K562 (cell line): ENCODE measurements at regions not wholly inside any gene's neighbourhood (a gene's known extent, or its start where the extent isn't known, plus 50 kb on each side); places are given as distances from the start of the nearest gene placed in this dataset.

Source experiments
- ATAC-seq: fragments of 200-7000 bp; cut with Tn5 transposase; 3 replicates; pipeline ENCODE4 v1.9.1; 2020; ENCODE audit warnings: moderate library complexity
- BruUV-seq: library from RNA; stranded (reverse); fragments of 400-500 nt; replicated peaks from 2 replicates; lab custom pipeline; 2021; lab: Mats Ljungman, UMichigan
- CTCF ChIA-PET: fragments of 300-600 bp; formaldehyde crosslinking; extraction: SDS; loops from one replicate; lab custom pipeline; 2021; ENCODE audit warnings: low intra/inter-chr PET ratio; lab: Yijun Ruan, JAX
- POLR2A ChIA-PET: fragments of 300-600, 350-650 bp; sonication (Branson Sonifier 250); formaldehyde crosslinking; extraction: SDS; loops from one replicate; lab custom pipeline; 2021; ENCODE audit warnings: antibody characterized with exemption, inconsistent platforms; lab: Yijun Ruan, JAX
- DNase-seq, 4 experiments: peaks; one replicate each; pipeline versions ENCODE4 v3.0.0 to v3.0.0-alpha.2; 2011 to 2018; ENCODE audit warnings: low spot score in 3 of 4, mixed read lengths in 3 of 4; ENCODE audit errors: extremely low read depth in 1 of 4
- FAIRE-seq: peaks from 2 replicates; lab custom pipeline; 2011; peaks lifted over from hg19 to GRCh38; lab: Jason Lieb, UNC
- H2AFZ ChIP-seq: 2 replicates; pipeline ENCODE4 v1.6.0; 2011; ENCODE audit warnings: low read depth, low read length, control low read depth, inconsistent platforms
- H3K27ac ChIP-seq: fragments of 200-600 bp; 3 replicates; pipeline ENCODE4 v1.8.0; 2011; ENCODE audit warnings: low read depth, mild to moderate bottlenecking, control low read depth, inconsistent platforms, low read length, moderate library complexity, mixed read lengths; ENCODE audit errors: extremely low read depth
- H3K27me3 ChIP-seq, 2 experiments: fragments of 300-600 bp in 1 of 2; 2 replicates in 1 of 2; 3 replicates in 1 of 2; pipeline versions ENCODE4 v1.6.0 to v1.8.0; 2011; ENCODE audit warnings: inconsistent platforms in 2 of 2, low read length in 2 of 2, mild to moderate bottlenecking in 1 of 2, mixed read lengths in 1 of 2, moderate library complexity in 1 of 2; ENCODE audit not compliant: control insufficient read depth in 2 of 2, insufficient read depth in 2 of 2
- H3K36me3 ChIP-seq: fragments of 300-600 bp; 3 replicates; pipeline ENCODE4 v1.8.0; 2011; ENCODE audit warnings: mild to moderate bottlenecking, low read length, inconsistent platforms; ENCODE audit not compliant: control insufficient read depth, insufficient read depth
- H3K4me1 ChIP-seq, 2 experiments: fragments of 200-600 bp in 1 of 2; replicated peaks in 1 of 2; 2 replicates in 1 of 2; 3 replicates in 1 of 2; pipeline versions ENCODE4 v1.5.1 to v1.8.0; 2011; ENCODE audit warnings: inconsistent platforms in 2 of 2, low read length in 2 of 2, mild to moderate bottlenecking in 1 of 2, mixed read lengths in 1 of 2, moderate library complexity in 1 of 2; ENCODE audit not compliant: control insufficient read depth in 2 of 2, insufficient read depth in 2 of 2
- H3K4me2 ChIP-seq: 2 replicates; pipeline ENCODE4 v1.6.1; 2011; ENCODE audit warnings: low read length, control low read depth, inconsistent platforms, mixed read lengths; ENCODE audit not compliant: insufficient read depth
- H3K4me3 ChIP-seq: fragments of 200-600 bp; sonication (generic), shearing (Covaris generic); 2 replicates; pipeline ENCODE4 v1.5.1; 2016; ENCODE audit warnings: control low read depth, inconsistent platforms
- H3K79me2 ChIP-seq: fragments of 200-600 bp; 3 replicates; pipeline ENCODE4 v1.8.0; 2011; ENCODE audit warnings: low read length, inconsistent platforms; ENCODE audit not compliant: control insufficient read depth, insufficient read depth
- H3K9ac ChIP-seq, 2 experiments: 2 replicates each; pipeline versions ENCODE4 v1.6.0 to v1.6.1; 2011; ENCODE audit warnings: low read depth in 2 of 2, low read length in 2 of 2, control low read depth in 1 of 2, inconsistent platforms in 1 of 2, mild to moderate bottlenecking in 1 of 2, mixed read lengths in 1 of 2; ENCODE audit not compliant: insufficient read depth in 1 of 2
- H3K9me1 ChIP-seq: one replicate; pipeline ENCODE4 v1.6.0; 2011; ENCODE audit warnings: inconsistent platforms, mild to moderate bottlenecking, low read length, moderate library complexity; ENCODE audit not compliant: control insufficient read depth, insufficient read depth
- H3K9me3 ChIP-seq: replicated peaks from 2 replicates; pipeline ENCODE4 v1.5.1; 2011; ENCODE audit warnings: low read depth, low read length, inconsistent platforms; ENCODE audit not compliant: control insufficient read depth, insufficient read depth
- H4K20me1 ChIP-seq: replicated peaks from 2 replicates; pipeline ENCODE4 v1.6.1; 2011; ENCODE audit warnings: low read length, inconsistent platforms, mixed read lengths; ENCODE audit not compliant: control insufficient read depth, insufficient read depth
- ESRRA ChIP-seq: fragments of 450-650 bp; IDR thresholded peaks from 2 replicates; pipeline ENCODE4 v1.6.1; 2014; ENCODE audit warnings: low read depth, mild to moderate bottlenecking, moderate library complexity, borderline replicate concordance
- FOXJ2 ChIP-seq: fragments of 200-800 bp; sonication (Bioruptor generic); IDR thresholded peaks from 2 replicates; pipeline ENCODE4 v1.6.1; 2016; ENCODE audit warnings: missing genetic modification characterization, missing compliant biosample characterization
- HIVEP1 ChIP-seq: fragments of 250-450 bp; sonication (Bioruptor Pico); IDR thresholded peaks from 2 replicates; pipeline ENCODE4 v1.4.0; 2020; ENCODE audit warnings: mild to moderate bottlenecking
- MAFF ChIP-seq: IDR thresholded peaks from 2 replicates; pipeline ENCODE4 v1.6.1; 2012; ENCODE audit warnings: low read length, improper control_type of control experiment
- MBD2 ChIP-seq: sonication (generic); IDR thresholded peaks from 2 replicates; pipeline ENCODE4 v1.6.1; 2016; ENCODE audit warnings: low read depth, borderline replicate concordance
- PHF21A ChIP-seq: fragments of 450-650 bp; IDR thresholded peaks from 2 replicates; pipeline ENCODE4 v1.6.1; 2017; ENCODE audit warnings: low read depth, borderline replicate concordance
- SAFB2 ChIP-seq: fragments of 200-400 bp; formaldehyde crosslinking; IDR thresholded peaks from 2 replicates; pipeline ENCODE4 v1.6.1; 2018; ENCODE audit warnings: borderline replicate concordance, low read length, low read depth, moderate library complexity; ENCODE audit not compliant: severe bottlenecking
- SP1 ChIP-seq: sonication (generic); formaldehyde crosslinking; IDR thresholded peaks from 2 replicates; pipeline ENCODE4 v1.8.1; 2022; ENCODE audit warnings: mild to moderate bottlenecking, missing genetic modification reagents
- SRF ChIP-seq, 2 experiments: fragments of 250-450, 450-650 bp in 1 of 2; sonication (Bioruptor Pico) in 1 of 2; sonication (generic) in 1 of 2; formaldehyde crosslinking; IDR thresholded peaks; 2 replicates each; pipeline versions ENCODE4 v1.5.0 to v1.5.1; 2020 to 2022; ENCODE audit warnings: mild to moderate bottlenecking in 1 of 2, missing genetic modification reagents in 1 of 2
- ZNF184 ChIP-seq: sonication (generic); formaldehyde crosslinking; IDR thresholded peaks from 2 replicates; pipeline ENCODE4 v1.5.0; 2020; ENCODE audit warnings: missing genetic modification reagents
- ZNF41 ChIP-seq: fragments of 250-450 bp; sonication (Bioruptor Pico); conservative IDR thresholded peaks from 2 replicates; pipeline ENCODE4 v1.4.0; 2020; ENCODE audit warnings: mild to moderate bottlenecking
- ZNF77 ChIP-seq: fragments of 250-450 bp; sonication (Bioruptor Pico); IDR thresholded peaks from 2 replicates; pipeline ENCODE4 v1.5.0; 2020
- WGBS: fragments of 100-300 bp; shearing (Covaris generic); methylation state at CpG from one replicate; pipeline ENCODE4 v1.1.6; 2016; ENCODE audit warnings: low coverage, mixed read lengths; ENCODE audit not compliant: insufficient coverage; ENCODE audit errors: missing lambda C conversion rate; 5-methylcytosine and 5-hydroxymethylcytosine counted together
- in situ Hi-C: fragments of 300-500 bp; cut with MboI; formaldehyde crosslinking; loops from 4 replicates; pipeline ENCODE4 v1.15.0; 2018; ENCODE audit warnings: inconsistent platforms, mixed read lengths
- intact Hi-C: fragments of 100-400 bp; cut with micrococcal nuclease; formaldehyde crosslinking; loops from 2 replicates; pipeline ENCODE4 v1.14.2; 2022
- TF ChIP-seq, protein P1 (sequence below): fragments of 250-450 bp; sonication (Bioruptor Pico); IDR thresholded peaks from 2 replicates; pipeline ENCODE4 v1.4.0; 2020; ENCODE audit warnings: borderline replicate concordance

DNA sequence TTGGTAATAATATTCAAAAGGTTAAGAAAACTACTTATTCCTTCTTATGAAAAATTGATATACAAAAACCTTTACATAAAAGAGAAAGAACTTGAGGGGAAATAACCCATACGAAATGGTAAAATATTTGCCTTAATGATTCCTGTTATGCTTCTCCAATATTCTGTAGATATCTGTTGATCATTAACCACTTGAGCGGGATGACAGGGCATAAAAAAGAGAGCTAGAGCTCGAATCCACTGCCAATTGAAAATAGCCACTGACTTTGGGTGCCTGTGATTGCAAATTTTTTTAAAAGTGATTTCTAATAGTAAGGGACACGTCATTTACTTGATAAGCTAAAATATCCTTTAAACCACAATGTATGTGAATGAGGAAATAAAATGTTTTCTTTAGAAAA is 188.1 kb downstream of the MOXD1 start:
- no peak overlapping the region for H3K4me2 ChIP-seq
- TF ChIP-seq, protein P1, sequence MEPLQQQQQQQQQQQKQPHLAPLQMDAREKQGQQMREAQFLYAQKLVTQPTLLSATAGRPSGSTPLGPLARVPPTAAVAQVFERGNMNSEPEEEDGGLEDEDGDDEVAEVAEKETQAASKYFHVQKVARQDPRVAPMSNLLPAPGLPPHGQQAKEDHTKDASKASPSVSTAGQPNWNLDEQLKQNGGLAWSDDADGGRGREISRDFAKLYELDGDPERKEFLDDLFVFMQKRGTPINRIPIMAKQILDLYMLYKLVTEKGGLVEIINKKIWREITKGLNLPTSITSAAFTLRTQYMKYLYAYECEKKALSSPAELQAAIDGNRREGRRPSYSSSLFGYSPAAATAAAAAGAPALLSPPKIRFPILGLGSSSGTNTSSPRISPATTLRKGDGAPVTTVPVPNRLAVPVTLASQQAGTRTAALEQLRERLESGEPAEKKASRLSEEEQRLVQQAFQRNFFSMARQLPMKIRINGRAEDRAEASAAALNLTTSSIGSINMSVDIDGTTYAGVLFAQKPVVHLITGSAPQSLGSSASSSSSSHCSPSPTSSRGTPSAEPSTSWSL (CRISPR knock-in tag) = no peak
- TF ChIP-seq ZNF184 (CRISPR knock-in tag) (no peak), MAFF (no peak)
- TF ChIP-seq, all 486 proteins: peak for 0
- POLR2A ChIA-PET = no interaction called here
- no peak overlapping the region for H2AFZ ChIP-seq
- H3K79me2 ChIP-seq = no peaks in the 10 kb centered on the region
- 4% methylated on average over 4 of the region's 4 CpGs for WGBS
- CTCF ChIA-PET = no interaction called here
- H3K36me3 ChIP-seq = no peaks in the 10 kb centered on the region
- no peaks in the 10 kb centered on the region for H3K4me1 ChIP-seq
- H3K27ac ChIP-seq = no peak overlapping the region
- peaks cover 2% of the 10 kb centered on the region; the same call in 1 of the 2 replicates for H3K9me3 ChIP-seq
- in situ Hi-C loops = no loop called here
- no peak overlapping the region for H3K9ac ChIP-seq
- no peaks in the 10 kb centered on the region for H4K20me1 ChIP-seq
- no peaks in the 10 kb centered on the region for H3K9me1 ChIP-seq
- H3K27me3 ChIP-seq = no peaks in the 10 kb centered on the region
- intact Hi-C loops = no loop called here
- no peak overlapping the region for H3K4me3 ChIP-seq
- ATAC-seq (no peak), DNase-seq (no peak), FAIRE-seq (no peak)
- no TSS peak for BruUV-seq

DNA sequence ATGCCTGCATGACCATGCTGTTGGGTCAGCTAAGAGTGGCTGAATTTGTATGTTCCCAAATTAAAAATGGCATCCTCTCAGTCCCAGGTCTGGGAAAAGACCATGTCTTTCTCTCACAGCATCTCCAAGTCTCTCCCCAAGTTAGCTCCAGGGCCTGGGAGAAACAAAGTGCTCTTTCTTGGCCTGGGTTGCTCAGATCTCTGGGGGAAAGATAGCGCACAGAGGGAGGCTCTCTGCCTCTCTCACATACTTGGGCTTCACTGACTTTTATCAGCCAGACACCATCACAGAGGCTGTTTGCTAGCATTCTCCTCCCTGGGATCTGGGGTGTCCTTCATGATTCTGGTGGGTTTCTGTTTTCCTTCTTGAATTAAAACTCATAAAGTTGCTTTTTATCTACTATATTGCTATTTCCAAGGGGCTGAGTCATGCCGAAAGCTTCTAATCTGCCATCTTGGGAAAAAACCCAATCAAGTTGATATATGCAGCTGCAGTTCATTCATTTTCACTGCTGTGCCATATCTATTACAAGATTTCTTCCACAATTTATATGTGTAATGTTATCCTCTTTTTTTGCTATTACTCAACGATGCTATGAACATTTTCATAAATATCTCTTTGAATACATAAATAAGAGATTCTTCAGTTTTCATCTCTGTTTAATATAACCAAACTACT is 190.2 kb downstream of the MOXD1 start:
- CTCF ChIA-PET = no interaction called here
- TF ChIP-seq HIVEP1 (CRISPR knock-in tag) (no peak), SRF (CRISPR knock-in tag; IDR thresholded peaks at IDR 0.05) (no peak), ESRRA (no peak), FOXJ2 (tag) (no peak), MBD2 (no peak), SAFB2 (no peak), ZNF41 (no peak), PHF21A (no peak), ZNF77 (CRISPR knock-in tag) (no peak), SP1 (CRISPR knock-in tag) (no peak)

More for the DNA sequence above, 190.2 kb downstream of the MOXD1 start:
- Histone ChIP-seq H2AFZ (no peak overlapping the region), H3K9me1 (no peaks in the 10 kb centered on the region), H3K4me2 (no peak overlapping the region), H3K27ac (no peak overlapping the region), H3K27me3 (no peaks in the 10 kb centered on the region), H3K36me3 (no peaks in the 10 kb centered on the region), H3K9ac (no peak overlapping the region), H3K79me2 (no peaks in the 10 kb centered on the region), H3K9me3 (peaks cover 2% of the 10 kb centered on the region; the same call in 1 of the 2 replicates), H3K4me3 (no peak overlapping the region), H3K4me1 (no peaks in the 10 kb centered on the region), H4K20me1 (no peaks in the 10 kb centered on the region)
- DNase-seq (no peak), ATAC-seq (no peak), FAIRE-seq (no peak)
- intact Hi-C loops = no loop called here
- POLR2A ChIA-PET = interaction anchor here (0.7 kb wide), 1 partner anchor 27 kb away, joined by 3 read pairs; no protein-coding TSS in a partner anchor
- no TSS peak for BruUV-seq
- WGBS = 0% methylated on average over 3 of the region's 3 CpGs
- in situ Hi-C loops = no loop called here
